ENCODE measurements at regions not wholly inside any gene's neighbourhood (a gene's known extent, or its start where the extent isn't known, plus 50 kb on each side); places are given as distances from the start of the nearest gene placed in this dataset.

DNA sequence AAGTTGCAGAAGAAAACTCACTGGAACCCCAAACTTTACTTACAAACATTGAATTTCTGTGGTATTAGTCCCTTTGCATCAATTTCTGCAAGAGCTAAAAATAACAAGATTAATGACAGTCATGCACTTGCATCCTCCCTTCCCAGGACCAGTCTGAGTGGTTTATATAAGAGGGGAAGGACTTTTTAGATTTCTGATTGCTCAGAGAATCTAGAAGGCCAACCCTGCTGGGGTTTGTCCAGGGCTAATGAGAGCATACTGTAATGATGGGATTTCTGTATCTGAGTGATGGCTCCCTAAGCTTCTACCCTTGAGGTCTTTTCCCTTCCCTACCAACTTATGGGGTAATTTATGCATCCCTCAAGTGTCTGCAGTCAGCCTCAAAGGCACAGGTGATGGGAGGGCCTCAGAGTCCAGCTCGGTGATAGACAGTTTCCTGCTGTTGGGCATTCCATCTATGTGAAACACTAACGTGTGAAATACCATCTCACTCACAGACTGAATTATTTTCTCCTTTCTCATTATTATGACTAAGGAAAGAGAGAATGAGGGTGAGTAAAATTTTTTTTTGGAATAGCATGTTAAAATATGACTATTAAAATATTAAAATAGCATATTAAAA, 556.3 kb downstream of the RIT2 start:
- Histone ChIP-seq H3K27ac (ENCODE audit: insufficient read depth, low read depth, low read length) (no peak overlapping the region), H3K9me3 (replicated peaks; ENCODE audit: control insufficient read depth, insufficient read depth, low read length) (no peaks in the 10 kb centered on the region), H3K9me1 (replicated peaks; ENCODE audit: control insufficient read depth, extremely low read depth, insufficient read depth, low read length) (no peaks in the 10 kb centered on the region), H3K4me3 (replicated peaks in 1 of 3; ENCODE audit: insufficient read depth in 1 of 3, low read depth in 1 of 3, low read length in 3 of 3) (no peak overlapping the region), H3K27me3 (ENCODE audit: control insufficient read depth in 2 of 2, insufficient read depth in 2 of 2, low read length in 2 of 2) (no peaks in the 10 kb centered on the region), H3K9ac (replicated peaks; ENCODE audit: extremely low read depth, insufficient read depth, low read length) (no peak overlapping the region), H3K4me1 (ENCODE audit: control insufficient read depth, extremely low read depth, insufficient read depth, low read length) (no peaks in the 10 kb centered on the region), H3K36me3 (ENCODE audit: control insufficient read depth in 2 of 2, extremely low read depth in 1 of 2, insufficient read depth in 2 of 2, low read length in 2 of 2) (no peaks in the 10 kb centered on the region), H3K79me2 (ENCODE audit: control insufficient read depth, insufficient read depth, low read length) (no peaks in the 10 kb centered on the region), H4K20me1 (replicated peaks; ENCODE audit: control insufficient read depth, extremely low read depth, insufficient read depth, low read length) (no peaks in the 10 kb centered on the region), H2AFZ (ENCODE audit: low read depth, low read length) (no peak overlapping the region), H3K4me2 (ENCODE audit: insufficient read depth, low read length) (no peak overlapping the region)
- dilution Hi-C loops (cut with MboI; ENCODE audit: extremely low pct_ligation_motif_present, low sequenced_read_pairs) (no loop called here), intact Hi-C loops (cut with micrococcal nuclease) (no loop called here)
- TF ChIP-seq POLR2AphosphoS5 (IDR thresholded peaks at IDR 0.05; ENCODE audit: insufficient read depth, low read depth, low read length) (no peak), POLR2A (IDR thresholded peaks at IDR 0.05; ENCODE audit: low read depth, low read length) (no peak), FOS (IDR thresholded peaks at IDR 0.05; ENCODE audit: borderline replicate concordance, insufficient read depth, low read length) (no peak), EZH2 (IDR thresholded peaks at IDR 0.05; ENCODE audit: borderline replicate concordance, low read depth, low read length, severe bottlenecking) (no peak), MYC (IDR thresholded peaks at IDR 0.05; ENCODE audit: low read depth, low read length) (no peak)
- TF ChIP-seq, protein P1, sequence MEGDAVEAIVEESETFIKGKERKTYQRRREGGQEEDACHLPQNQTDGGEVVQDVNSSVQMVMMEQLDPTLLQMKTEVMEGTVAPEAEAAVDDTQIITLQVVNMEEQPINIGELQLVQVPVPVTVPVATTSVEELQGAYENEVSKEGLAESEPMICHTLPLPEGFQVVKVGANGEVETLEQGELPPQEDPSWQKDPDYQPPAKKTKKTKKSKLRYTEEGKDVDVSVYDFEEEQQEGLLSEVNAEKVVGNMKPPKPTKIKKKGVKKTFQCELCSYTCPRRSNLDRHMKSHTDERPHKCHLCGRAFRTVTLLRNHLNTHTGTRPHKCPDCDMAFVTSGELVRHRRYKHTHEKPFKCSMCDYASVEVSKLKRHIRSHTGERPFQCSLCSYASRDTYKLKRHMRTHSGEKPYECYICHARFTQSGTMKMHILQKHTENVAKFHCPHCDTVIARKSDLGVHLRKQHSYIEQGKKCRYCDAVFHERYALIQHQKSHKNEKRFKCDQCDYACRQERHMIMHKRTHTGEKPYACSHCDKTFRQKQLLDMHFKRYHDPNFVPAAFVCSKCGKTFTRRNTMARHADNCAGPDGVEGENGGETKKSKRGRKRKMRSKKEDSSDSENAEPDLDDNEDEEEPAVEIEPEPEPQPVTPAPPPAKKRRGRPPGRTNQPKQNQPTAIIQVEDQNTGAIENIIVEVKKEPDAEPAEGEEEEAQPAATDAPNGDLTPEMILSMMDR (IDR thresholded peaks at IDR 0.05; ENCODE audit: extremely low read depth in 1 of 2, insufficient read depth in 1 of 2, low read depth in 1 of 2, low read length in 2 of 2), result no peak
- CTCF ChIA-PET, result no interaction called here
- FAIRE-seq (no peak), DNase-seq (ENCODE audit: low read depth, low spot score) (no peak)
- no TSS peak for BruUV-seq (replicated peaks)
- POLR2A ChIA-PET, result no interaction called here

- Histone ChIP-seq H3K27me3 (ENCODE audit: control insufficient read depth in 2 of 2, insufficient read depth in 2 of 2, low read length in 2 of 2) (no peaks in the 10 kb centered on the region), H3K9ac (replicated peaks; ENCODE audit: extremely low read depth, insufficient read depth, low read length) (no peak overlapping the region), H2AFZ (ENCODE audit: low read depth, low read length) (no peak overlapping the region), H4K20me1 (replicated peaks; ENCODE audit: control insufficient read depth, extremely low read depth, insufficient read depth, low read length) (no peaks in the 10 kb centered on the region), H3K79me2 (ENCODE audit: control insufficient read depth, insufficient read depth, low read length) (no peaks in the 10 kb centered on the region), H3K27ac (ENCODE audit: insufficient read depth, low read depth, low read length) (no peak overlapping the region), H3K4me1 (ENCODE audit: control insufficient read depth, extremely low read depth, insufficient read depth, low read length) (no peaks in the 10 kb centered on the region), H3K4me3 (replicated peaks in 1 of 3; ENCODE audit: insufficient read depth in 1 of 3, low read depth in 1 of 3, low read length in 3 of 3) (no peak overlapping the region), H3K9me1 (replicated peaks; ENCODE audit: control insufficient read depth, extremely low read depth, insufficient read depth, low read length) (no peaks in the 10 kb centered on the region), H3K4me2 (ENCODE audit: insufficient read depth, low read length) (no peak overlapping the region), H3K9me3 (replicated peaks; ENCODE audit: control insufficient read depth, insufficient read depth, low read length) (no peaks in the 10 kb centered on the region), H3K36me3 (ENCODE audit: control insufficient read depth in 2 of 2, extremely low read depth in 1 of 2, insufficient read depth in 2 of 2, low read length in 2 of 2) (no peaks in the 10 kb centered on the region)
- DNase-seq (ENCODE audit: low read depth, low spot score) (no peak), FAIRE-seq (no peak)
- no peak for TF ChIP-seq JUN (IDR thresholded peaks at IDR 0.05; ENCODE audit: borderline replicate concordance, insufficient read depth, insufficient read length, low read depth)
- no peak for TF ChIP-seq MYC (IDR thresholded peaks at IDR 0.05; ENCODE audit: low read depth, low read length)
- no peak for TF ChIP-seq FOS (IDR thresholded peaks at IDR 0.05; ENCODE audit: borderline replicate concordance, insufficient read depth, low read length)
- no peak for TF ChIP-seq GATA2 (IDR thresholded peaks at IDR 0.05; ENCODE audit: insufficient read depth, insufficient read length, low read depth, low read length)
- TF ChIP-seq POLR2A (IDR thresholded peaks at IDR 0.05; ENCODE audit: low read depth, low read length), result no peak
- TF ChIP-seq, protein P2, sequence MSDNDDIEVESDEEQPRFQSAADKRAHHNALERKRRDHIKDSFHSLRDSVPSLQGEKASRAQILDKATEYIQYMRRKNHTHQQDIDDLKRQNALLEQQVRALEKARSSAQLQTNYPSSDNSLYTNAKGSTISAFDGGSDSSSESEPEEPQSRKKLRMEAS (IDR thresholded peaks at IDR 0.05; ENCODE audit: insufficient read depth, insufficient read length), result no peak
- dilution Hi-C loops (cut with MboI; ENCODE audit: extremely low pct_ligation_motif_present, low sequenced_read_pairs), result no loop called here
- intact Hi-C loops (cut with micrococcal nuclease), result no loop called here
- ChIA-PET CTCF (no interaction called here), POLR2A (no interaction called here)
- no TSS peak for BruUV-seq (replicated peaks)
Observed at GRCh38 chr18:42561521-42561920, 554.0 kb downstream of the RIT2 start.

Data from endothelial cell of umbilical vein (primary cell).